Effector memory CD4-positive, alpha-beta T cell (primary cell): ENCODE measurements at regions not wholly inside any gene's neighbourhood (a gene's known extent, or its start where the extent isn't known, plus 50 kb on each side); places are given as distances from the start of the nearest gene placed in this dataset.
A peak's percentile ranks its signal among the peaks of the same experiment; 100 is the strongest.

Experiments
- DNase-seq, 3 donors: peaks; one replicate each; pipeline ENCODE4 v3.0.0-alpha.2; 2020
- H3K27ac ChIP-seq: 2 replicates; pipeline ENCODE4 v1.7.0; 2013; ENCODE audit warnings: mild to moderate bottlenecking, low read length, moderate library complexity; ENCODE audit not compliant: insufficient read depth, poor library complexity, severe bottlenecking
- H3K27me3 ChIP-seq: replicated peaks from 2 replicates; pipeline ENCODE4 v1.7.0; 2013; ENCODE audit warnings: mild to moderate bottlenecking, low read length; ENCODE audit not compliant: insufficient read depth, control insufficient read depth, poor library complexity, severe bottlenecking
- H3K36me3 ChIP-seq: 2 replicates; pipeline ENCODE4 v1.7.0; 2013; ENCODE audit warnings: mild to moderate bottlenecking, low read length, moderate library complexity; ENCODE audit not compliant: control insufficient read depth, insufficient read depth
- H3K4me1 ChIP-seq: 2 replicates; pipeline ENCODE4 v1.7.0; 2013; ENCODE audit warnings: low read length, mild to moderate bottlenecking; ENCODE audit not compliant: control insufficient read depth, insufficient read depth, poor library complexity, severe bottlenecking
- H3K4me3 ChIP-seq: 2 replicates; pipeline ENCODE4 v1.7.0; 2013; ENCODE audit warnings: low read length, low read depth, mild to moderate bottlenecking; ENCODE audit not compliant: insufficient read depth, poor library complexity, severe bottlenecking
- H3K9me3 ChIP-seq: 2 replicates; pipeline ENCODE4 v1.7.0; 2013; ENCODE audit warnings: mild to moderate bottlenecking, low read length, moderate library complexity; ENCODE audit not compliant: control insufficient read depth

DNA sequence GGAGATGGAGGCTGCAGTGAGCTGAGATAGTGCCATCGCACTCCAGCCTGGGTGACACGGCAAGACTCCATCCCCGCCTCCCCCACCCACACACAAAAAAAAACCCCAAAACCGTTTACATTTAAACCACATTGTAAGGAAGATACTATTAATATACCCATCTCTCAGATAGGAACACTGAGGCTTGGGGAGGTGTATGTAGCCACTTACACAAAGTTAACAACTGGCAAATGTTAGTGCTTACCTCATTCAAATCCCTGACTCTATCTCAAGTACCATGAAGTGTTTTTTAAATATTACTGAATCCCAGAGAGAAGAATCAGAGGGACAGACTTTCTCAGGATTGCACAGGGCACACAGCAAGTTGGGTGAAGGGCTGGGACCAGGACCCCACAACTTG is 164.5 kb downstream of the MIAT start:
- H3K4me1 ChIP-seq, result no peaks in the 10 kb centered on the region
- DNase-seq, result no peak
- H3K27ac ChIP-seq, result no peak overlapping the region
- H3K36me3 ChIP-seq, result no peaks in the 10 kb centered on the region
- no peaks in the 10 kb centered on the region for H3K27me3 ChIP-seq
- H3K9me3 ChIP-seq, result peaks cover 4% of the 10 kb centered on the region
- H3K4me3 ChIP-seq, result no peak overlapping the region

GRCh38 chr22:26822313-26822712 is 164.9 kb downstream of the MIAT start:
- no peak for DNase-seq
- Histone ChIP-seq H3K27me3 (no peaks in the 10 kb centered on the region), H3K4me3 (no peak overlapping the region), H3K9me3 (peaks cover 4% of the 10 kb centered on the region), H3K36me3 (no peaks in the 10 kb centered on the region), H3K27ac (no peak overlapping the region), H3K4me1 (no peaks in the 10 kb centered on the region)

DNA sequence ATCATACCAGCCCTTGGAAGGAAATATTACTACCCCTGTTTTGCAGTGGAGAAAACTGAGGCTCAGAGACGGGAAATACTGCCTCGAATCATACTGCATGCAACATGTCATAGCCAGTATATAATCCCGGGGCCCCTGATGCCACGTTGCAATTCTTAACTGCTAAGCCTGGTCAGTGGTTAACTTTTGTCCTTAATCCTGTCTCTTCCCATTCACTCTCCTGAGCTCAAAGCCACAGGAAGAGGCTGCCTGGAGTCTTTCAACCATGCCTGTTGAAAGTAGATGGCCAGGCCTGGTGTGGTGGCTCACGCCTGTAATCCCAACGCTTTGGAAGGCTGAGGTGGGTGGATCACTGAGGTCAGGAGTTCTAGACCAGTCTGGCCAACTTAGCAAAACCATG is 166.6 kb downstream of the MIAT start:
- Histone ChIP-seq H3K9me3 (no peaks in the 10 kb centered on the region), H3K4me3 (no peak overlapping the region), H3K36me3 (no peaks in the 10 kb centered on the region), H3K4me1 (no peaks in the 10 kb centered on the region), H3K27ac (no peak overlapping the region), H3K27me3 (no peaks in the 10 kb centered on the region)
- no peak for DNase-seq

GRCh38 chr22:26825960-26826935 is 168.9 kb downstream of the MIAT start:
- H3K36me3 ChIP-seq, result no peaks in the 10 kb centered on the region
- H3K4me1 ChIP-seq, result no peaks in the 10 kb centered on the region
- H3K27me3 ChIP-seq, result no peaks in the 10 kb centered on the region
- no peak overlapping the region for H3K4me3 ChIP-seq
- no peak for DNase-seq
- H3K9me3 ChIP-seq, result no peaks in the 10 kb centered on the region
- H3K27ac ChIP-seq, result no peak overlapping the region

DNA sequence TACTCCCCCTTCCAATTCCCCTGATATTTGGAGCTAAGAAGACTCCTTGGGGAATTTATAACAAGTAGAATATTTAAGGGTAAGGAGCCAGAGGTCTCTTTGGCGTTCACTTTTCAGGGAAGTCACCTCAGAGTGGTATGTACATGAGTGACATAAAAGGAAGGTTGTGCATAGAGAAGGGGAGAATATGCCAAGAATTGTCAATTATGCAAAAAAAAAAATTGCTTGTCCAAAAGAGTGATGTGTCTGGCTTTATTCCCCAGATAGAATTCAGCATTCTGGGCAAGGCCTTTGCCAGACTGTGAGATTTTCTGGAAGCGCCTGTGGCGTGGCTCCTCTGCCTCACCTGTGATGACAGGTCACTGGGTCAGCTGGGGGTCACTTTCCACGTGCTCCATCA is 170.2 kb downstream of the MIAT start:
- DNase-seq, result no peak
- Histone ChIP-seq H3K36me3 (no peaks in the 10 kb centered on the region), H3K27me3 (no peaks in the 10 kb centered on the region)

DNA sequence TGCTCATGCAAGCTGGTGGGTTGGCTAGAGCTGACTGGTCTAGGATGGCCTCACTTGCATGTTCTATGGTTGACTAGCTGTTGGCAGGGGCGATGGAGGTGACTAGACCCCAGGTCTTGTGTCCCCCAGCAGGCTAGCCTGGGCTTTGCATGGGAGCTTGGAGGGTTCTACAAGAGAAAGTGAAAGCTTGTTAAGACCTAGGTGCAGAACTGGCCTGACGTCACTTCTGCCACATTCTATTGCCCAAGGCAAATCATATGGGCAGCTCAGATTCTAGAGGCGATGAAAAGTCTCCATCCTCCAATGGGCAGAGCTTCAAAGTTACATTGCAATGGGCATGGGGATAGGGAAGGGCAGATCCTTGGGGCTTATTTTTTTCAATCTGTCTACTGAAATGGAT is 170.9 kb downstream of the MIAT start:
- H3K9me3 ChIP-seq, result no peaks in the 10 kb centered on the region

More for the DNA sequence above, 170.2 kb downstream of the MIAT start:
- no peaks in the 10 kb centered on the region for H3K9me3 ChIP-seq
- no peak overlapping the region for H3K27ac ChIP-seq
- H3K4me1 ChIP-seq, result no peaks in the 10 kb centered on the region
- no peak overlapping the region for H3K4me3 ChIP-seq

DNA sequence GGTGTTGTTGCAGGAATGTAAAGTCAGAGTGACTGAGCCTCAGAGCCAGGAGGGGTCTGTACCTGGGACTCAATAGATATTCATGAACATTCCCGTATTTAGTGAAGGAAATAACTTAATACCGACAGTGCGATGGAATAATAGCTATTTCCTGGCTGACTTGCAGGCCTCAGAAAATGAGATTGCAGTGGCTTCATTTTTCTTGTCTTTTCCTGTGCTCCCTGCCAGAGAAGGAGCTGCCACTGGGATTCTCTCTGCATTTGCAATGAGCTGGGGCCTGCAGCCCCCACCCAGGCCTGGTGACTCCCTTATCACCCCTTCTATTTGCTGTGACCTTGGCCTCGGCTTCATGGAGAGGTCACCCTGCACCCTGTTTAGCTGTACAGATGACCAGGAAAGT is 173.4 kb downstream of the MIAT start:
- Histone ChIP-seq H3K27ac (no peak overlapping the region), H3K36me3 (no peaks in the 10 kb centered on the region), H3K9me3 (no peaks in the 10 kb centered on the region), H3K27me3 (no peaks in the 10 kb centered on the region), H3K4me3 (no peak overlapping the region), H3K4me1 (no peaks in the 10 kb centered on the region)
- DNase-seq, result no peak

More for the DNA sequence above, 170.9 kb downstream of the MIAT start:
- Histone ChIP-seq H3K27me3 (no peaks in the 10 kb centered on the region), H3K27ac (no peak overlapping the region), H3K4me1 (no peaks in the 10 kb centered on the region), H3K36me3 (no peaks in the 10 kb centered on the region), H3K4me3 (no peak overlapping the region)
- DNase-seq, result no peak

GRCh38 chr22:26835023-26835422 is 177.6 kb downstream of the MIAT start:
- Histone ChIP-seq H3K36me3 (no peaks in the 10 kb centered on the region), H3K27me3 (no peaks in the 10 kb centered on the region), H3K4me3 (no peak overlapping the region), H3K27ac (no peak overlapping the region), H3K4me1 (no peaks in the 10 kb centered on the region), H3K9me3 (no peaks in the 10 kb centered on the region)
- DNase-seq, result no peak

DNA sequence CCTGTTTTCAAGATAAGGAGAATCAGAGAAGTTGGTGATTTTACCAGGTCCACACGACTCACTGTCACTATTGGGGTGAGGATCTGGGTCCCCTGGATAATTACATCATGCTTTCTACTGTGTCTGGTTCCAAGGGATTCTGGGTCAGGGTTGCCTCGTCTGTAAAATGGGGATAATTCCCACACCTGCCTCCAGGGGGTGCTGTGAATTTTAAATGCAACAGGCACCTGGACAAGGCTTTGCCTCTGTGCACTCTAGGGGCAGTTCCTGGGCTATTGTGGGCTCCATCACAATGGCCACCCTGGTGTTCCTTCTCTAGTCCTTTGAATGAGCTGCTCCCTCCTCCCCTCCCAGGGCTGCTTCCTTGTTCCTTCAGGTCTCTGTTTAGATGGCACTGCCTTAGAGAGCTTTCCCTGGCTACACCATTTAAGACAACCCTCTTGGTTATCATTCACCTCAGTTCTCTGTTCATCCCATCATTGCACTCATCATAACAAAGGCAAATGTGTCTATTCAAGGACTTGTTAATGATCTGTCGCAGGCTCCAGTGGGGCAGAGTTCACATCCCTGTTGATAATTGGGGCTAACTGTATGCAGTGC is 178.6 kb downstream of the MIAT start:
- Histone ChIP-seq H3K4me1 (no peaks in the 10 kb centered on the region), H3K4me3 (no peak overlapping the region), H3K9me3 (no peaks in the 10 kb centered on the region), H3K27me3 (no peaks in the 10 kb centered on the region), H3K27ac (no peak overlapping the region), H3K36me3 (no peaks in the 10 kb centered on the region)
- peak in 1 of 3 donors; percentile 10 for DNase-seq

- H3K36me3 ChIP-seq, result no peaks in the 10 kb centered on the region
- no peak overlapping the region for H3K27ac ChIP-seq
- H3K9me3 ChIP-seq, result no peaks in the 10 kb centered on the region
- DNase-seq, result no peak
- H3K27me3 ChIP-seq, result no peaks in the 10 kb centered on the region
- H3K4me3 ChIP-seq, result no peak overlapping the region
- no peaks in the 10 kb centered on the region for H3K4me1 ChIP-seq
These were observed 180.5 kb downstream of the MIAT start for GRCh38 chr22:26837784-26838470.
